SK-N-DZ (cell line): ENCODE measurements at regions not wholly inside any gene's neighbourhood (a gene's known extent, or its start where the extent isn't known, plus 50 kb on each side); places are given as distances from the start of the nearest gene placed in this dataset.
"Not testable (repeated sequence)": the region's sequence is repeated elsewhere in the genome, so short reads cannot be mapped to it uniquely, and the experiment has no call there.

Source experiments
- DNase-seq: peaks from one replicate; pipeline ENCODE4 v3.0.0-alpha.2; 2015; ENCODE audit warnings: low spot score

DNA sequence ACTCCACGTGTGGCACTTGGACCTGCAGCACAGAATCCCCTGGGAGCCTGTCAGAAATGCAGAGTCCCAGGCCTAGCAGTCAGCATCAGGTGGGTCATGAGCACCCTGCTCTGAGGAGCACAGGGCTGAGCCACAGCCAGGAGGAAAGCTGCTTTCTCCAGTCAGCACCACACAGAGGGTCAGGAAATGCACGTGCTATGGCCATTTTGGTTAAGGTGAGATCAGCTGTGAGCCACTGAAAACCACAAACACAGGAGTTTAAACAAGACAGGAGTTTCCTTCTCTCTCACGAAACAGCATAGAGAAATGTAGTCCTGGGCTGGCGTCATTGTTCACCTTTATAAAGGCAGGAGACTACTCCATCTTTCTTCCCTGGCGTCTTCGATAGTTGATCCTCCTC, 204.5 kb upstream of the SFSWAP start:
- no peak for DNase-seq

- DNase-seq, result peak; percentile 100
These were observed 203.8 kb upstream of the SFSWAP start for GRCh38 chr12:131507094-131507493.

DNA sequence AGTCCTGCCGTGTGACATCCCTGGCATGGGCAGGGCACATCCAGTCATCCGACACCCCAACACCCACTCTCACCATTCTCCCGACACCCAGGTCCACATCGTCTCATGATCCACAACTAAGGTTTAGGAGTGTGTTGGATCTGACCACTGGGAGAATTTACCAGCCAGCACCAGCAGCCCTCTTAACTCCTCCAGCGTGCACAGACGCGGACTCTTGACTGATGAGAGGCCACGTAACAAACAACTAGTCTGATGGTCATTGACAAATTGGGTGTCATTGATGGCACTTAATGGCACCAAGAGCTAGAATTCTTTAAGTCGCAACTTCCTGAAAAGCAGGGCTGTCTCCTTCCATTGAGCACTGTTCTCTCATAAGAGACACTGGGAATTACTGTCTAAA, 203.0 kb upstream of the SFSWAP start:
- DNase-seq, result no peak

DNA sequence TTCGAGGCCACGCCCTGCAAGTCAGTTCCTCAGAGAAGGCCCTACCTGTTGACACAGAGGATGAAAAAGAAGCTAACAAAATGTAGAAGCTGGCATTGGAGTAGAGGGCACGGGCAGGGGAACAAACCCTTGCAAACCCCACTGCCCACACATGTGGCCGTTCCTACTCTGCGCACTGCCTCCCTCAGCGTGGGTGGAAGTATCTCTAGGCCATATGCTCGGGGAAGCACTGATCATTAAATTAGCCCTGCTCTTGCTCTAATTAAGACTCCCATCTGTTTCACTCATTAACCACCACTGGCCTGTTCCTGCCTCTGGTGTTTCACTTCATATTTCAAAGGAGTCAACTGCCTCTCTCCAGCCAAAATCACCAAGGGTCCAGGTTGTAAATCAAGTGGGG, 201.2 kb upstream of the SFSWAP start:
- peak; percentile 73 for DNase-seq

DNA sequence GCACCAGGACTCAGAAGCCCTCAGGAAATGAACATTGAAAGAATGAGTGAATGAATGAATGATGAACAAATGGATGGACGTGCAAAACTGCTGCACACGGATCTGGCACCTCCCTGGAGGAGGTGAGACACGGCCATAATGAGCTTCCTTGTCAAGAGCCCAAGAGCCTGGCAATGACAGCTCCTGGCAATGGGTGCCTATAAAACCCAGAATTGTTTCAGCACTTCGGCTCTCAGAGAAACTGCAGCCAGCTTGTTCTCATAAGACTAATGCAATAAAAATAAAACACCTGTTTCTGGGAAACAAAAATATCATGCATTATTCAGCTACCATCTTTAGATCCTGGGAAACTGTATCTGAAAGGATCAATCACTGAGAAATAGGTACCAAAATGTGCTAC, 200.5 kb upstream of the SFSWAP start:
- DNase-seq, result no peak

DNA sequence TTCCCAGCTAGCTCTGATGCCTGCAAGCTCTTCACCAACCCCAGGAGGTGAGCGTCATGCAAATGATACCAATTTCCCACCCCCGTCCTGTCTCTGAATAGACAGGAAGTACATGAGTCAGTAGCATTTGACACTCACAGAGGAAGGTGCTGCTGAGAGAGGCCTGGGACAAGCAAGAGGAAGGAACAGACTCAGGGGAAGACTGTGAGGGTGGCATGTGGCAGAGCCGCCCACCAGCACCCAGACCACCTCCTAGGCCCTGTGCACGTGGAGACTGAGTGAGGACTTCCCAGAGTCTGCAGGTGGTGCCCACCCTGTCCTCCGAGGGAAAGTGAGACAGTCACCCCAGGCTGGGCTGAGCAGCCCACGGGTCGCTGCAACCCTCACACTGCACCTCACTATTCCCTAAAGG, 199.5 kb upstream of the SFSWAP start:
- no peak for DNase-seq

- peak; percentile 43 for DNase-seq
These were observed 198.9 kb upstream of the SFSWAP start for GRCh38 chr12:131511803-131512561.

- DNase-seq, result no peak
These were observed 197.3 kb upstream of the SFSWAP start for GRCh38 chr12:131513606-131514005.

GRCh38 chr12:131520553-131520952, 190.3 kb upstream of the SFSWAP start:
- not testable (repeated sequence) for DNase-seq

DNA sequence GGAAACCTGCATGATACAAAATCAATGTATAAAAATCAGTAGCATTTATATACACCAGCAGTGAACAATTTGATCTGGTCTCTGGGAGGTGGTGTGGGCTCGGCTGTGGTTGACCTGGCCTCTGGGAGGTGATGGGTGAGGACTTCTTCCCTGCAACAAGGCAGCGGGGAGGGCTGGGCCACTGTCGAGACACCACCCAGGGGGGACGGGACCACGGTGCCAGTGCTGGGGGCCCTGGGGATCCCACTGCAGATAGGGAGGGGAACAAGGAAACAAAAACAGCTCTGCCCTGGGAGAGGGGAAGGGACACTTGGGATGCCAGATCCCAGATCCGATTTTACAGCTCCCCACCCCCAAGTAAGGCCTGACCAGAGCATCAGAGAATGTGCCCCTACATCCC, 189.6 kb upstream of the SFSWAP start:
- DNase-seq, result no peak

DNA sequence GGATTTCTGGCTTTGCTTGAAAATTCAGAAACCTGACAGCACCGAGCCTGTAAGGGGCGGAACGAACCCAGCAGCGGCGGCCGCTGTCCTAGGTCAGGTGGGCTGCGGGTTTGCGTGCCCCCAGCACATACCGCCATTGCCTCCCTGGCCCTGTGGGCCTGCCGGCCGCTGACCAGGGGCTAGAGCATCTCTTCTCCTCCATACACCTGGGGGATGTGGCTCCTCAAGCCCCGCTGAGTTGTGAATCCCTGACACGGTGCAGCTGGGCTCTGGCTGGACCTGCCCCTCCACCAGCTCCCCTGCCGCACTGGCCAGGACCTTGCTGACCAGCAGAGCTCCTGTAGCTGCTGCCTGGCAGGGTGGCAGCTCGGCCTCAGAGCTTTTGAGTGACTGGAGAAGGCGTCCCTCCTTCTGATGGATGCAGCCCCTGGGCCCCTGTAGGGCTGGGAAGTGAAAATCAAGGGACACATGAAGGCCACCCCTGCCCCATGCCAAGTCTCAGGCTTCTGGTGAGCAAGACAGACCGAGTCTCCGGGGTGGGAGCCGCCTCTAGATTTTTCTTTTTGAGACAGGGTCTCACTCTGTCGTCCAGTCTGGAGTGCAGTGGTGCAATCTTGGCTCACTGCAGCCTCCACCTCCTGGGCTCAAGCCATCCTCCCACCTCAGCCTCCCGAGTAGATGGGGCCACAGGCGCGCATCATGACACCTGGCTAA, 184.9 kb upstream of the SFSWAP start:
- no peak for DNase-seq

GRCh38 chr12:131527092-131527491, 183.8 kb upstream of the SFSWAP start:
- no peak for DNase-seq

DNA sequence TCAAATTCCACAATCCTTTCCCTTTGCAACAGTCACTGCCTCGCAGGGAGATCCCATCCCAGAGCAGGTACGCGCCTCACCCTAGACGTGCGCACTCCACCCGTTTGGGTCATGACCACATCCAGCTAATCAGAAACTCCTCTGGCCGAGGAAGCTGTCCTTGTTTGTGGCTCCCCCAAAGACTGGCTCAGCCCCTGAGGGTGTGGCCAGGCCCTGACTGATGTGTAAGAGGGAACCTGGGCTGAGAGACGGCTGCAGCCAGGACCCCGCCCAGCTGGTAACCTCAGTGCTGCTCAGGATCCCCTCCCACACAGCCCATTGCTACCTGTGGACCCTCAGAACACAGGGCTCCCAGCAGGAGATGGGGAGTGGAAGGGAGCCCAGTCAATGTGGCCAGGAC, 183.2 kb upstream of the SFSWAP start:
- DNase-seq, result no peak

GRCh38 chr12:131528144-131528543, 182.7 kb upstream of the SFSWAP start:
- DNase-seq, result no peak

DNA sequence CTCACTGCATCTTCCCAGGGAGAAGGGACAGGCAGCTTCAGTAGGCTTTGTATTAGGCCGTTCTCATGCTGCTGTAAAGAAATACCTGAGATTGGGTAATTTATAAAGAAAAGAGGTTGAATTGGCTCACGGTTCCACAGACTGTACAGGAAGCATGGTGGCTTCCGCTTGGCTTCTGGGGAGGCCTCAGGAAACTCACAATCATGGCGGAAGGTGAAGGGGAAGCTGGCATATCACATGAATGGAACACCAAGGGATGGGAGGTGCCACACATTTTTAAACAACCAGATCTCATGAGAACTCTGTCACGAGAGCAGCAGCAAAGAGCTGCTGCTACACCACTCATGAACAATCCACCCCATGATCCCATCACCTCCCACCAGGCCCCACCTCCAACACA, 182.2 kb upstream of the SFSWAP start:
- DNase-seq, result no peak

GRCh38 chr12:131529196-131530040, 181.5 kb upstream of the SFSWAP start:
- no peak for DNase-seq

- no peak for DNase-seq
These were observed 180.9 kb upstream of the SFSWAP start for GRCh38 chr12:131530041-131530332.

GRCh38 chr12:131530422-131530821, 180.5 kb upstream of the SFSWAP start:
- no peak for DNase-seq

GRCh38 chr12:131533139-131533538, 177.8 kb upstream of the SFSWAP start:
- no peak for DNase-seq

DNA sequence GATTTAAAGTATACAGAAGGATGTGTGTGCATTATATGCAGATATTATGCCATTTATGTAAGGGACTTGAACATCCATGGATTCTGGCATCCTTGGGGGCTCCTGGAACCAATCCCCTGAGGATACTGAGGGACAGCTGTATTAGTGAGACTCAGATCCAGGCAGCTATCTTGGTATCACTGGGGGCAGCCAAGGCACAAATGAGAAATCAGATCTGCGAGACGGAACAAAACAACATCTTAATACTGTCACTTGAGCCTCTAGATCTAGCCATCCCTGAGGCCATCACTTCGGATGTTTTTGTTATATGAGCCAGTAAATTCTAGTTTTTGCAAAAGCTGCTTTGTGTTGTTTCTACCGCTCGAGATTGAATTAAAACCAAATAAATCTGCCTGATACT, 175.1 kb upstream of the SFSWAP start:
- no peak for DNase-seq

DNA sequence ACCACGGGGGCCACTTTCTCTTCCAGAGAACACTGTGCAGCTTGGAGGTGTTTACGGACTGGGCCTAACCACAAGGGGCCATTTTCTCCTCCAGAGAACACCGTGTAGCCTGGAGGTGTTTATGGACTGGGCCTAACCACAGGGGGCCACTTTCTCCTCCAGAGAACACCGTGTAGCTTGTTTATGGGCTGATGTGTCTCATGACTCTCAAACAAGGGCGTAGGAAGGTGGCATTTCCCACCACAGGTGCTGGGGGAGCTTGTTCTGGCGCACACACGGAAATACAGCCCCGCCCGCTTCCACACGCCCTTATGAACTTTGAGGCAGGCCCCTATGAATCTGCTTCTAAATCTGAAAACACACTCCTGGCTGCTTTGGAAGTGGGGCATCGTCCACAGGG, 174.6 kb upstream of the SFSWAP start:
- no peak for DNase-seq

DNA sequence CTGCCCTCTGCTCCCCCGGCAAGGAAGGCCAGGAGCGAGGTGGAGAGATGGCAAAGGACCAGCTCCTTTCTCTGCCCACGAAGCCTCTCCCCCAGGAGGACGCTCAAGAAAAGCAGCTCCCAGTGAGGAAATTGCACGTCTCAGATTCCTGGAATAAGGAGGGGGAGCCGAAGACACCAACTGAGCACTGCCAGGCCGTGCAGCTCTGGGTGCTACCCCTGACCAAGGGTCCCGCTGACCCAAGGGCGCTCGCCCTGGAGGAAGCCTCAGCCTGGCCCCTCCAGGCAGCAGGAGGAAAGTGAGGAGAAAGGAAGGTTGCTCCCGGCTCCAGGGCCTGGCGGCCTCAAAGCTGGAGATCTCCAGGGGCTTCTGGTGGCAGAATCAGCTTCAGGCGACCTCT, 174.1 kb upstream of the SFSWAP start:
- peak; percentile 67 for DNase-seq
